HUES48 (cell line): ENCODE measurements at regions not wholly inside any gene's neighbourhood (a gene's known extent, or its start where the extent isn't known, plus 50 kb on each side); places are given as distances from the start of the nearest gene placed in this dataset.

ENCODE experiments used
- H3K27ac ChIP-seq: one replicate; pipeline ENCODE4 v1.7.0; 2013; ENCODE audit warnings: low read depth, low read length, inconsistent platforms
- H3K27me3 ChIP-seq: 2 replicates; pipeline ENCODE4 v1.6.1; 2013; ENCODE audit warnings: mild to moderate bottlenecking, low read length; ENCODE audit not compliant: control insufficient read depth, insufficient read depth
- H3K36me3 ChIP-seq: 2 replicates; pipeline ENCODE4 v1.6.1; 2013; ENCODE audit warnings: low read length; ENCODE audit not compliant: control insufficient read depth, insufficient read depth
- H3K4me1 ChIP-seq: 2 replicates; pipeline ENCODE4 v1.6.1; 2013; ENCODE audit warnings: mild to moderate bottlenecking, low read length; ENCODE audit not compliant: control insufficient read depth, insufficient read depth
- H3K4me3 ChIP-seq: 2 replicates; pipeline ENCODE4 v1.5.1; 2013; ENCODE audit warnings: mild to moderate bottlenecking, low read depth, low read length
- H3K9ac ChIP-seq: 2 replicates; pipeline ENCODE4 v1.6.1; 2013; ENCODE audit warnings: mild to moderate bottlenecking, low read depth, low read length, moderate library complexity
- H3K9me3 ChIP-seq: 2 replicates; pipeline ENCODE4 v1.6.1; 2013; ENCODE audit warnings: low read length; ENCODE audit not compliant: control insufficient read depth, insufficient read depth

- H3K9me3 ChIP-seq: peaks cover 22% of the 10 kb centered on the region
- H3K9ac ChIP-seq: no peak overlapping the region
- no peak overlapping the region for H3K27ac ChIP-seq
- H3K4me3 ChIP-seq: no peak overlapping the region
- no peaks in the 10 kb centered on the region for H3K4me1 ChIP-seq
- H3K36me3 ChIP-seq: no peaks in the 10 kb centered on the region
- H3K27me3 ChIP-seq: no peaks in the 10 kb centered on the region
Measured at GRCh38 chr1:29380532-29380931, 144.2 kb downstream of the PTPRU start.

DNA sequence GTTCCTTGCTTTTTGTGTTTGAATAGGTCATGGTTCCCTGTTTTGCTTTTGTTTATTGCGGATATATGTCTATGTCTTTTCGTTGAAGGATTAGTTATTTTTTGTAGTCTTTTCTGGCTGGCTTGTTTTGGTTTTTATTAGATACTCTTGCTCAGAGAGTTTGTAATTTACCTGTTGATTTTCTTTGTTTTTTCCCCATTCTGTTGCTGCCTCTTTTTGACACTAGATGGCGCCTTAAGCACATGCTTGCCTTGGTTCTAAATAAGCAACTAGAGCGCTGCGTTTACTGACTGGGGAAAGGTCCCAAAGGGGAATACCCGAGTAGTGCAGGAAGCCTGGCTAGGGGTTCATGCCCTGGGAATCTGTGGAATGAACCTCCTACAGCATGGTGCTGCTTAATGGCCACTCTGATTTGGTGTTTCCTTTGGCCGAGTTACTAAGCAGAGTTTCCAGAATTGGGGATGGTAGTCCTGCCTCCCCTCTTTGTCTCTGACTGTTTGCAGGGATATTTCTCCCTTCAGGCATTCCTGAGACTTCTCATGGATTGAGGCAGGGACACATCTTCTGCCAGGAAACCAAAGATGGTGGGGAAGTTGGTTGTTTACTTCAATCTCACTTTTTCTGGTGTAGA lies 143.2 kb downstream of the PTPRU start:
- H3K9me3 ChIP-seq: peaks cover 28% of the 10 kb centered on the region
- H3K27me3 ChIP-seq: no peaks in the 10 kb centered on the region
- no peaks in the 10 kb centered on the region for H3K4me1 ChIP-seq
- H3K9ac ChIP-seq: no peak overlapping the region
- no peak overlapping the region for H3K27ac ChIP-seq
- H3K36me3 ChIP-seq: no peaks in the 10 kb centered on the region
- no peak overlapping the region for H3K4me3 ChIP-seq
